GM23338 (cell line): ENCODE measurements at regions not wholly inside any gene's neighbourhood (a gene's known extent, or its start where the extent isn't known, plus 50 kb on each side); places are given as distances from the start of the nearest gene placed in this dataset.
A peak's percentile ranks its signal among the peaks of the same experiment; 100 is the strongest.

Source experiments
- ATAC-seq: fragments of 200-7000 bp; cut with Tn5 transposase; 3 replicates; pipeline ENCODE4 v1.9.1; 2020
- DNase-seq: peaks from one replicate; pipeline ENCODE4 v3.0.0-alpha.2; 2015; ENCODE audit warnings: low spot score
- H2AFZ ChIP-seq: fragments of 200-600 bp; sonication (generic); 2 replicates; pipeline ENCODE4 v1.8.0; 2016; ENCODE audit warnings: antibody characterized with exemption, mild to moderate bottlenecking, moderate library complexity
- H3F3A ChIP-seq: fragments of 200-600 bp; sonication (generic); replicated peaks from 2 replicates; pipeline ENCODE4 v1.8.0; 2017; ENCODE audit warnings: antibody characterized with exemption, mixed run types, low read depth
- H3K27ac ChIP-seq: fragments of 200-600 bp; sonication (generic); 2 replicates; pipeline ENCODE4 v1.6.1; 2016; ENCODE audit warnings: low read depth
- H3K27me3 ChIP-seq: fragments of 200-600 bp; sonication (generic); 2 replicates; pipeline ENCODE4 v1.8.0; 2016; ENCODE audit warnings: mild to moderate bottlenecking, mixed run types, moderate library complexity; ENCODE audit not compliant: insufficient read depth
- H3K36me3 ChIP-seq: fragments of 200-600 bp; sonication (generic); 2 replicates; pipeline ENCODE4 v1.8.0; 2016; ENCODE audit warnings: mild to moderate bottlenecking; ENCODE audit not compliant: insufficient read depth
- H3K4me1 ChIP-seq: fragments of 200-600 bp; sonication (generic); 2 replicates; pipeline ENCODE4 v1.8.0; 2016; ENCODE audit warnings: mild to moderate bottlenecking, moderate library complexity; ENCODE audit not compliant: insufficient read depth
- H3K4me2 ChIP-seq: fragments of 200-600 bp; sonication (generic); 2 replicates; pipeline ENCODE4 v1.7.1; 2017; ENCODE audit warnings: mixed run types
- H3K4me3 ChIP-seq: fragments of 200-600 bp; sonication (generic); 2 replicates; pipeline ENCODE4 v1.6.1; 2016; ENCODE audit warnings: mixed run types
- H3K79me2 ChIP-seq: fragments of 200-600 bp; sonication (generic); replicated peaks from 2 replicates; pipeline ENCODE4 v1.8.0; 2017; ENCODE audit warnings: mild to moderate bottlenecking; ENCODE audit not compliant: insufficient read depth
- H3K9me2 ChIP-seq: fragments of 200-600 bp; sonication (generic); 2 replicates; pipeline ENCODE4 v1.8.0; 2017; ENCODE audit not compliant: insufficient read depth
- H4K20me1 ChIP-seq: fragments of 200-600 bp; sonication (generic); replicated peaks from 2 replicates; pipeline ENCODE4 v1.8.0; 2017; ENCODE audit warnings: mild to moderate bottlenecking; ENCODE audit not compliant: insufficient read depth
- H3K27ac Mint-ChIP-seq: 2 replicates; pipeline ENCODE4 v1.8.0; 2020; ENCODE audit warnings: inconsistent platforms, mild to moderate bottlenecking, moderate library complexity, mixed read lengths
- H3K27me3 Mint-ChIP-seq: 3 replicates; pipeline ENCODE4 v1.8.0; 2022; ENCODE audit warnings: low read depth, mild to moderate bottlenecking, moderate library complexity, mixed read lengths, inconsistent platforms; ENCODE audit not compliant: insufficient read depth, poor library complexity
- H3K36me3 Mint-ChIP-seq: 3 replicates; pipeline ENCODE4 v1.8.0; 2021; ENCODE audit warnings: low read depth, mild to moderate bottlenecking, inconsistent platforms, moderate library complexity, mixed read lengths
- H3K4me1 Mint-ChIP-seq: 3 replicates; pipeline ENCODE4 v1.8.0; 2020; ENCODE audit warnings: mild to moderate bottlenecking, inconsistent platforms, mixed read lengths
- H3K4me3 Mint-ChIP-seq: 3 replicates; pipeline ENCODE4 v1.8.0; 2021; ENCODE audit warnings: moderate library complexity, mild to moderate bottlenecking, inconsistent platforms, mixed read lengths
- H3K9me3 Mint-ChIP-seq: 3 replicates; pipeline ENCODE4 v1.8.0; 2020; ENCODE audit warnings: moderate library complexity, mild to moderate bottlenecking, inconsistent platforms, mixed read lengths
- CREB1 ChIP-seq: fragments of 250-450 bp; sonication (Bioruptor Pico); IDR thresholded peaks from 2 replicates; pipeline ENCODE4 v1.5.0; 2020; ENCODE audit warnings: low read depth, mild to moderate bottlenecking, moderate library complexity
- EZH2 ChIP-seq: fragments of 200-600 bp; sonication (generic); IDR thresholded peaks from one replicate; pipeline ENCODE4 v1.8.0; 2017; ENCODE audit warnings: antibody characterized with exemption, mild to moderate bottlenecking, low read depth; ENCODE audit not compliant: unreplicated experiment
- EZH2phosphoT487 ChIP-seq: fragments of 200-600 bp; sonication (generic); IDR thresholded peaks from one replicate; pipeline ENCODE4 v1.8.1; 2018; ENCODE audit warnings: antibody characterized with exemption; ENCODE audit not compliant: unreplicated experiment
- JUNB ChIP-seq: IDR thresholded peaks from one replicate; pipeline ENCODE4 v1.6.1; 2016; ENCODE audit warnings: antibody characterized with exemption; ENCODE audit not compliant: unreplicated experiment
- NANOG ChIP-seq: IDR thresholded peaks from 2 replicates; pipeline ENCODE4 v1.6.1; 2016; ENCODE audit warnings: antibody characterized with exemption, borderline replicate concordance
- POLR2AphosphoS5 ChIP-seq: IDR thresholded peaks from 2 replicates; pipeline ENCODE4 v1.6.1; 2016; ENCODE audit warnings: antibody characterized with exemption, low read depth
- STAT1 ChIP-seq: IDR thresholded peaks from one replicate; pipeline ENCODE4 v1.6.1; 2016; ENCODE audit warnings: antibody characterized with exemption; ENCODE audit not compliant: unreplicated experiment
- ZNF114 ChIP-seq: fragments of 250-450 bp; sonication (Bioruptor Pico); IDR thresholded peaks from 2 replicates; pipeline ENCODE4 v1.5.0; 2020; ENCODE audit warnings: mild to moderate bottlenecking, moderate library complexity
- ZNF331 ChIP-seq: fragments of 250-450 bp; sonication (Bioruptor Pico); IDR thresholded peaks from 2 replicates; pipeline ENCODE4 v1.5.0; 2020; ENCODE audit warnings: low read depth, mild to moderate bottlenecking, moderate library complexity
- TF ChIP-seq, protein P1 (sequence below), 2 experiments: fragments of 200-600 bp in 1 of 2; sonication (generic) in 1 of 2; conservative IDR thresholded peaks; 2 replicates each; pipeline versions ENCODE4 v1.5.1 to v1.6.1; 2016 to 2017; ENCODE audit warnings: antibody characterized with exemption in 2 of 2, low read depth in 2 of 2, mild to moderate bottlenecking in 2 of 2, moderate library complexity in 1 of 2
- TF ChIP-seq, protein P2 (sequence below): IDR thresholded peaks from one replicate; pipeline ENCODE4 v1.6.1; 2018; ENCODE audit warnings: antibody characterized with exemption; ENCODE audit not compliant: unreplicated experiment

DNA sequence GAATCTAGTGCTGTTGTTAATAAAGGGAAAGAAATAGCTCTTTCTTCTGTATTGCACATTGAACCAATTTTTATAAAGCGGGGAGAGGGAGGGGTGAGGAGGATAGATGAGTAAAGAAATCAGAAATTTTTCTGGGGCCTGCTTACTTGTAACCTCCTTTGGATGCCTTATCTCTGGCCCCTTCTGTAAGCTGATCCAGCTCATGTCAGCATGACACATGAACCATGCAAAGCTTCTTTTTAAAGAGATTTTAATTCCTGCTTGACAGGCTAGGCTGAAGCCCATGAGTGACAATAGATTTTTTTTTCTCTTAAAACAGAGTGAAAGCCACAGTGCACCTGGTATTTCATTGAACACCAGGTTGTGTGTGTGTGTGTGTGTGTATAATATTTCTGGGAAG is 325.3 kb downstream of the PRL start (continued):
- TF ChIP-seq EZH2 = no peak
- TF ChIP-seq ZNF331 (CRISPR knock-in tag) = no peak
- no peak for TF ChIP-seq JUNB
- TF ChIP-seq NANOG = no peak
- TF ChIP-seq, protein P1, sequence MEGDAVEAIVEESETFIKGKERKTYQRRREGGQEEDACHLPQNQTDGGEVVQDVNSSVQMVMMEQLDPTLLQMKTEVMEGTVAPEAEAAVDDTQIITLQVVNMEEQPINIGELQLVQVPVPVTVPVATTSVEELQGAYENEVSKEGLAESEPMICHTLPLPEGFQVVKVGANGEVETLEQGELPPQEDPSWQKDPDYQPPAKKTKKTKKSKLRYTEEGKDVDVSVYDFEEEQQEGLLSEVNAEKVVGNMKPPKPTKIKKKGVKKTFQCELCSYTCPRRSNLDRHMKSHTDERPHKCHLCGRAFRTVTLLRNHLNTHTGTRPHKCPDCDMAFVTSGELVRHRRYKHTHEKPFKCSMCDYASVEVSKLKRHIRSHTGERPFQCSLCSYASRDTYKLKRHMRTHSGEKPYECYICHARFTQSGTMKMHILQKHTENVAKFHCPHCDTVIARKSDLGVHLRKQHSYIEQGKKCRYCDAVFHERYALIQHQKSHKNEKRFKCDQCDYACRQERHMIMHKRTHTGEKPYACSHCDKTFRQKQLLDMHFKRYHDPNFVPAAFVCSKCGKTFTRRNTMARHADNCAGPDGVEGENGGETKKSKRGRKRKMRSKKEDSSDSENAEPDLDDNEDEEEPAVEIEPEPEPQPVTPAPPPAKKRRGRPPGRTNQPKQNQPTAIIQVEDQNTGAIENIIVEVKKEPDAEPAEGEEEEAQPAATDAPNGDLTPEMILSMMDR (conservative IDR thresholded peaks at IDR 0.05; ENCODE audit: low read depth in 2 of 2) = no peak
- TF ChIP-seq POLR2AphosphoS5 = no peak
- no peak for TF ChIP-seq STAT1
- TF ChIP-seq ZNF114 (CRISPR knock-in tag) = no peak

DNA sequence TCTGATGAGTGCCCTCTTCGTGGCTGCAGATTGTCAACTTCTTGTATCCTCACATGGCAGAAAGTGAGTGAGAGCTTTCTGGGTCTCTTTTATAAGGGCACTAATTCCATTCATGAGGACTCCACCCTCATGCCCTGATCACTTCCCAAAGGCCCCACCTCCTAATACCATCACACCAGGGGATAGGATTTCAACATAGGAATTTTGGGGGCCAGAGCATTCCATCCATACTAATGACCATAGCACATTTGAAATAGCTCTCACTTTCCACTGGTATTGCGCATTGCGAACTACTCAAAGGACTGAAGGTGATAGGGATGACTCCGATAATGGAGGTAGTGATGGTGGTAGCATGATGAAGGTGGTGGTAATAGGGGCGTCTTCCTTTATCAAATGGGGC is 324.3 kb downstream of the PRL start:
- Histone ChIP-seq H4K20me1 (no peaks in the 10 kb centered on the region; the same call in 1 of the 2 replicates), H3K9me2 (peaks cover 6% of the 10 kb centered on the region; the same call in 1 of the 2 replicates), H3K27me3 (no peaks in the 10 kb centered on the region), H3K36me3 (no peaks in the 10 kb centered on the region), H2AFZ (no peak overlapping the region), H3F3A (no peaks in the 10 kb centered on the region), H3K27ac (no peak overlapping the region), H3K4me3 (no peak overlapping the region), H3K4me1 (peaks cover 20% of the 10 kb centered on the region), H3K4me2 (no peak overlapping the region), H3K79me2 (peaks cover 31% of the 10 kb centered on the region)
- no peak for TF ChIP-seq ZNF331 (CRISPR knock-in tag)
- no peak for TF ChIP-seq EZH2phosphoT487
- no peak for TF ChIP-seq EZH2
- Mint-ChIP-seq H3K9me3 (peaks cover 4% of the 10 kb centered on the region; the same call in 2 of the 3 replicates), H3K27ac (no peak overlapping the region), H3K36me3 (peaks cover 25% of the 10 kb centered on the region), H3K27me3 (no peaks in the 10 kb centered on the region), H3K4me1 (peaks cover 30% of the 10 kb centered on the region), H3K4me3 (no peak overlapping the region)
- peak; percentile 29 for DNase-seq
- ATAC-seq = peak; percentile 28; the same call in 2 of the 3 replicates

DNA sequence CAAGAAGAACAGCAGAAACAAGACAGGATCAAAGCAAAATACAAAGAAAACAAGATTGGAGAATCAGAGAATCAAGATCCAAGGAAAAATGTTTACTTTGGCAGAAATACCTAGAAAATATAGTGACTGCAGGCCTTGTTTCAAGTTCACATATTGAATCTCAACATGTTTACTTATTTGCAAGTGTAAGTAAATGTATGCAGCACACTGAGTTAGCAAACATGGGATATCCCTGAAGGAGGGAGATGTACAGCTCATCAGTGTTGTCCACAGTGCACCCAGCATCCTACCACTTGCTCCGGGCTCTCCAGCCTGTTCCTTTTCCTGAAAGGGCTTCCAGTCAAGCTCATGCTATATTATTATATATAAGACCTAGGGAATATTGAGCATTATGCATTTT is 319.5 kb downstream of the PRL start:
- no peak overlapping the region for H2AFZ ChIP-seq
- Mint-ChIP-seq H3K27me3 (peaks cover 18% of the 10 kb centered on the region), H3K4me3 (no peak overlapping the region), H3K4me1 (peaks cover 1% of the 10 kb centered on the region; the same call in 2 of the 3 replicates), H3K36me3 (peaks cover 72% of the 10 kb centered on the region), H3K9me3 (peaks cover 29% of the 10 kb centered on the region), H3K27ac (no peak overlapping the region)
- no peak for ATAC-seq
- peaks cover 11% of the 10 kb centered on the region; the same call in 1 of the 2 replicates for H3K27me3 ChIP-seq
- no peaks in the 10 kb centered on the region; the same call in none of the 2 replicates for H3K36me3 ChIP-seq
- no peaks in the 10 kb centered on the region for H3K4me1 ChIP-seq
- H4K20me1 ChIP-seq = no peaks in the 10 kb centered on the region; the same call in 1 of the 2 replicates
- DNase-seq = no peak
- peaks cover 19% of the 10 kb centered on the region for H3K79me2 ChIP-seq
- no peak overlapping the region for H3K27ac ChIP-seq
- peaks cover 12% of the 10 kb centered on the region; the same call in 1 of the 2 replicates for H3K9me2 ChIP-seq
- H3K4me3 ChIP-seq = no peak overlapping the region
- no peak overlapping the region for H3K4me2 ChIP-seq
- no peaks in the 10 kb centered on the region for H3F3A ChIP-seq
- TF ChIP-seq JUNB (no peak), NANOG (no peak), ZNF114 (CRISPR knock-in tag) (no peak), EZH2phosphoT487 (no peak), STAT1 (no peak), CREB1 (CRISPR knock-in tag) (no peak)
- TF ChIP-seq, protein P1 (conservative IDR thresholded peaks at IDR 0.05; ENCODE audit: low read depth in 2 of 2) = no peak
- TF ChIP-seq, protein P2, sequence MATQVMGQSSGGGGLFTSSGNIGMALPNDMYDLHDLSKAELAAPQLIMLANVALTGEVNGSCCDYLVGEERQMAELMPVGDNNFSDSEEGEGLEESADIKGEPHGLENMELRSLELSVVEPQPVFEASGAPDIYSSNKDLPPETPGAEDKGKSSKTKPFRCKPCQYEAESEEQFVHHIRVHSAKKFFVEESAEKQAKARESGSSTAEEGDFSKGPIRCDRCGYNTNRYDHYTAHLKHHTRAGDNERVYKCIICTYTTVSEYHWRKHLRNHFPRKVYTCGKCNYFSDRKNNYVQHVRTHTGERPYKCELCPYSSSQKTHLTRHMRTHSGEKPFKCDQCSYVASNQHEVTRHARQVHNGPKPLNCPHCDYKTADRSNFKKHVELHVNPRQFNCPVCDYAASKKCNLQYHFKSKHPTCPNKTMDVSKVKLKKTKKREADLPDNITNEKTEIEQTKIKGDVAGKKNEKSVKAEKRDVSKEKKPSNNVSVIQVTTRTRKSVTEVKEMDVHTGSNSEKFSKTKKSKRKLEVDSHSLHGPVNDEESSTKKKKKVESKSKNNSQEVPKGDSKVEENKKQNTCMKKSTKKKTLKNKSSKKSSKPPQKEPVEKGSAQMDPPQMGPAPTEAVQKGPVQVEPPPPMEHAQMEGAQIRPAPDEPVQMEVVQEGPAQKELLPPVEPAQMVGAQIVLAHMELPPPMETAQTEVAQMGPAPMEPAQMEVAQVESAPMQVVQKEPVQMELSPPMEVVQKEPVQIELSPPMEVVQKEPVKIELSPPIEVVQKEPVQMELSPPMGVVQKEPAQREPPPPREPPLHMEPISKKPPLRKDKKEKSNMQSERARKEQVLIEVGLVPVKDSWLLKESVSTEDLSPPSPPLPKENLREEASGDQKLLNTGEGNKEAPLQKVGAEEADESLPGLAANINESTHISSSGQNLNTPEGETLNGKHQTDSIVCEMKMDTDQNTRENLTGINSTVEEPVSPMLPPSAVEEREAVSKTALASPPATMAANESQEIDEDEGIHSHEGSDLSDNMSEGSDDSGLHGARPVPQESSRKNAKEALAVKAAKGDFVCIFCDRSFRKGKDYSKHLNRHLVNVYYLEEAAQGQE = no peak
